ENCODE measurements at regions not wholly inside any gene's neighbourhood (a gene's known extent, or its start where the extent isn't known, plus 50 kb on each side); places are given as distances from the start of the nearest gene placed in this dataset.

GRCh38 chr3:107982165-107982564, 108.7 kb downstream of the CD47 start:
- Histone ChIP-seq H2BK15ac (ENCODE audit: low read depth, low read length) (no peak overlapping the region), H3K27ac (ENCODE audit: insufficient read length, low read depth, low read length) (no peak overlapping the region), H3K23ac (ENCODE audit: insufficient read length, low read depth, low read length) (no peak overlapping the region), H4K91ac (ENCODE audit: insufficient read length, low read depth, low read length) (no peak overlapping the region), H3K9ac (ENCODE audit: extremely low read depth, insufficient read length, low read length) (no peak overlapping the region), H3K18ac (ENCODE audit: insufficient read length, low read depth, low read length) (no peak overlapping the region), H3K56ac (ENCODE audit: insufficient read length, low read depth, low read length) (no peak overlapping the region), H3K9me3 (ENCODE audit: control insufficient read depth, low read depth, low read length) (no peaks in the 10 kb centered on the region), H3K14ac (ENCODE audit: insufficient read depth, low read length) (no peak overlapping the region), H3K23me2 (ENCODE audit: insufficient read length, low read depth, low read length, poor library complexity, severe bottlenecking) (no peaks in the 10 kb centered on the region), H2BK12ac (ENCODE audit: insufficient read length, low read depth, low read length) (no peak overlapping the region), H2AK5ac (ENCODE audit: insufficient read length, low read length) (no peak overlapping the region), H4K20me1 (ENCODE audit: control insufficient read depth, insufficient read depth, insufficient read length) (no peaks in the 10 kb centered on the region), H3K4me2 (ENCODE audit: insufficient read depth, insufficient read length, low read length) (no peak overlapping the region), H2BK5ac (ENCODE audit: insufficient read length, low read length) (no peak overlapping the region), H2BK20ac (ENCODE audit: low read depth, low read length, poor library complexity, severe bottlenecking) (no peak overlapping the region), H3K79me2 (ENCODE audit: insufficient read depth, low read length) (no peaks in the 10 kb centered on the region), H3K27me3 (ENCODE audit: insufficient read depth, low read length) (no peaks in the 10 kb centered on the region), H4K5ac (ENCODE audit: insufficient read length, low read depth, low read length) (no peak overlapping the region), H3K79me1 (ENCODE audit: insufficient read depth, low read depth, low read length, poor library complexity, severe bottlenecking) (no peaks in the 10 kb centered on the region), H3T11ph (ENCODE audit: low read length) (no peak overlapping the region), H3K4ac (ENCODE audit: low read depth, low read length) (no peak overlapping the region), H3K4me1 (ENCODE audit: insufficient read depth, low read length) (peaks cover 2% of the 10 kb centered on the region; the same call in 1 of the 2 replicates), H2AFZ (ENCODE audit: low read length) (no peak overlapping the region), H2BK120ac (ENCODE audit: low read depth, low read length, poor library complexity, severe bottlenecking) (no peak overlapping the region), H4K8ac (replicated peaks; ENCODE audit: insufficient read length, low read depth, low read length) (no peak overlapping the region)
- Mint-ChIP-seq H3K9me3 (no peaks in the 10 kb centered on the region), H3K36me3 (ENCODE audit: insufficient read depth in 1 of 3, low read depth in 3 of 3) (no peaks in the 10 kb centered on the region), H3K27me3 (ENCODE audit: low read depth) (no peaks in the 10 kb centered on the region; the same call in 1 of the 2 replicates), H3K4me1 (peaks cover 4 to 5% of the 10 kb centered on the region in 2 experiments; a peak in 3 of 4 replicates), H3K27ac (no peak overlapping the region), H3K4me3 (no peak overlapping the region)
- TF ChIP-seq, protein P1, sequence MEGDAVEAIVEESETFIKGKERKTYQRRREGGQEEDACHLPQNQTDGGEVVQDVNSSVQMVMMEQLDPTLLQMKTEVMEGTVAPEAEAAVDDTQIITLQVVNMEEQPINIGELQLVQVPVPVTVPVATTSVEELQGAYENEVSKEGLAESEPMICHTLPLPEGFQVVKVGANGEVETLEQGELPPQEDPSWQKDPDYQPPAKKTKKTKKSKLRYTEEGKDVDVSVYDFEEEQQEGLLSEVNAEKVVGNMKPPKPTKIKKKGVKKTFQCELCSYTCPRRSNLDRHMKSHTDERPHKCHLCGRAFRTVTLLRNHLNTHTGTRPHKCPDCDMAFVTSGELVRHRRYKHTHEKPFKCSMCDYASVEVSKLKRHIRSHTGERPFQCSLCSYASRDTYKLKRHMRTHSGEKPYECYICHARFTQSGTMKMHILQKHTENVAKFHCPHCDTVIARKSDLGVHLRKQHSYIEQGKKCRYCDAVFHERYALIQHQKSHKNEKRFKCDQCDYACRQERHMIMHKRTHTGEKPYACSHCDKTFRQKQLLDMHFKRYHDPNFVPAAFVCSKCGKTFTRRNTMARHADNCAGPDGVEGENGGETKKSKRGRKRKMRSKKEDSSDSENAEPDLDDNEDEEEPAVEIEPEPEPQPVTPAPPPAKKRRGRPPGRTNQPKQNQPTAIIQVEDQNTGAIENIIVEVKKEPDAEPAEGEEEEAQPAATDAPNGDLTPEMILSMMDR (conservative IDR thresholded peaks at IDR 0.05): no peak
- no peak for DNase-seq
- no CpG with 5 or more reads among the region's 1 CpG for WGBS (ENCODE audit: extremely low coverage, insufficient read length, low lambda C conversion rate)

Data from H9 (cell line).